ENCODE measurements at regions not wholly inside any gene's neighbourhood (a gene's known extent, or its start where the extent isn't known, plus 50 kb on each side); places are given as distances from the start of the nearest gene placed in this dataset.

DNA sequence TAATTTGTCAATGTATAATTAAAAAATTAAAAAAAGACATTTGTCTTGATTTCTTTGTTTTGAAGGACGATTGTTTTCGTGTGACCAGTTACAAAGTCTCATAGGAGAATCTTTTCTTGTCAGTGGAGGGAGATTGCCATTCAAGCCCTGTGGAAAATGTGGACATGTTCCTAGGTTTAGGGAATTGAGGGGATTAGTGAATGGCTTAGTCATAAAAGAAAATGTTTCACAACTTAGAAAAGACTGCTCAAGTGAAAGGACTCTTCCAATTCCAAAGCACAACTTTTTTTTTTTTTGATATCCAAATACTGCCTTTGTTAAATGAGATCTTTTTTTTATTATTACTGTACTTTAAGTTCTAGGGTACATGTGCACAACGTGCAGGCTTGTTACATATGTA lies 140.7 kb upstream of the HABP2 start:
- H3K27ac ChIP-seq (replicated peaks in 1 of 4): no peak overlapping the region
- H3K4me3 ChIP-seq: no peak overlapping the region
- TF ChIP-seq EP300 (IDR thresholded peaks at IDR 0.05) (no peak), POLR2A (IDR thresholded peaks at IDR 0.05; ENCODE audit: low read depth) (no peak), POLR2AphosphoS5 (IDR thresholded peaks at IDR 0.05) (no peak)
- TF ChIP-seq, protein P1, sequence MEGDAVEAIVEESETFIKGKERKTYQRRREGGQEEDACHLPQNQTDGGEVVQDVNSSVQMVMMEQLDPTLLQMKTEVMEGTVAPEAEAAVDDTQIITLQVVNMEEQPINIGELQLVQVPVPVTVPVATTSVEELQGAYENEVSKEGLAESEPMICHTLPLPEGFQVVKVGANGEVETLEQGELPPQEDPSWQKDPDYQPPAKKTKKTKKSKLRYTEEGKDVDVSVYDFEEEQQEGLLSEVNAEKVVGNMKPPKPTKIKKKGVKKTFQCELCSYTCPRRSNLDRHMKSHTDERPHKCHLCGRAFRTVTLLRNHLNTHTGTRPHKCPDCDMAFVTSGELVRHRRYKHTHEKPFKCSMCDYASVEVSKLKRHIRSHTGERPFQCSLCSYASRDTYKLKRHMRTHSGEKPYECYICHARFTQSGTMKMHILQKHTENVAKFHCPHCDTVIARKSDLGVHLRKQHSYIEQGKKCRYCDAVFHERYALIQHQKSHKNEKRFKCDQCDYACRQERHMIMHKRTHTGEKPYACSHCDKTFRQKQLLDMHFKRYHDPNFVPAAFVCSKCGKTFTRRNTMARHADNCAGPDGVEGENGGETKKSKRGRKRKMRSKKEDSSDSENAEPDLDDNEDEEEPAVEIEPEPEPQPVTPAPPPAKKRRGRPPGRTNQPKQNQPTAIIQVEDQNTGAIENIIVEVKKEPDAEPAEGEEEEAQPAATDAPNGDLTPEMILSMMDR (IDR thresholded peaks at IDR 0.05): no peak
- DNase-seq (ENCODE audit: extremely low spot score): no peak
- intact Hi-C loops (cut with DNase I): no loop called here
- no peaks in the 10 kb centered on the region for H3K4me1 ChIP-seq
- H3K27me3 ChIP-seq: peaks cover 0 to 7% (median 0%) of the 10 kb centered on the region in 4 donors
- WGBS: 83% methylated on average over 3 of the region's 3 CpGs
- H3K9me3 ChIP-seq: no peaks in the 10 kb centered on the region
- no peaks in the 10 kb centered on the region for H3K36me3 ChIP-seq

DNA sequence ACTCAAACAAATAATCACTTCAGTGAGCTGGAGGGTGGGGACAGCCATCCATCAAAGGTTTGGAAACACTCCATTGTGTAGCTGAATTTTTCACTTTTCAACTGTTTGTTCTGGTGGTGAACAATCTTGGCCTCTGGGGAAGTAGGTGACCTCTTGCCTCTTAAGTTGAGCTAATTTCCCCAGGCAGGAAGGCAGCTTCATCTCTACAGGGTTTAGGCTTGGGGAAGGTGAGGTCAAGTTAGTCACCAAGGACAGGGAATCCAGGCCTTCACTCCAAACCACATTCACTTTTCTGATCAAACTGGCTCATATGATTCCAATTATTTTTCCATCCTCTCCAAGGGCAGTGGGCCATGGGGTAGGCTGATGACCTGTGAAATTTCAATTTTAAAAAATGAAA lies 138.3 kb upstream of the HABP2 start:
- no peak for DNase-seq (ENCODE audit: extremely low spot score)
- TF ChIP-seq EP300 (IDR thresholded peaks at IDR 0.05) (no peak), POLR2A (IDR thresholded peaks at IDR 0.05; ENCODE audit: low read depth) (no peak), POLR2AphosphoS5 (IDR thresholded peaks at IDR 0.05) (no peak)
- TF ChIP-seq, protein P1 (IDR thresholded peaks at IDR 0.05): no peak
- intact Hi-C loops (cut with DNase I): no loop called here
- Histone ChIP-seq H3K36me3 (no peaks in the 10 kb centered on the region), H3K9me3 (peaks cover 0 to 9% (median 5%) of the 10 kb centered on the region in 4 donors), H3K27me3 (peaks cover 0 to 4% (median 0%) of the 10 kb centered on the region in 4 donors), H3K27ac (replicated peaks in 1 of 4) (no peak overlapping the region), H3K4me3 (no peak overlapping the region), H3K4me1 (no peaks in the 10 kb centered on the region)

DNA sequence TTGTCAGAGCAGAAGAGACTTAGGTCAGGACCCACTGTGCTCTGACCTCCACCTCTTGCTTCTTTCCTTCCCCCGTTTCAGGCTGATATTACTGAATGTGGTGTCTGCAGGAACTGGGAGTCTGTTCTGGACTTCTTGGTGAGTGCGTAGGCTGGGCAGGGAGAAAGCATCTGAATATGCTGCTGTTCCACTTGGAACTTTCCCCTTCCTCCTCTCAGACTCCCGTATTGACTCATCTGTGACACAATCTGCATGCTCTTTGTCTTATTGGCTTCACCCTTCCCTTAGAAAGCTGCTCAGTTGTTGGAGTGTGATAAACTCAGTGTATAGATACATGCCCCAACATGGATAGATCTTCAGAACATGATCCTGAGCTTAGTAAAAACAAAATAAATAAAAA lies 137.6 kb upstream of the HABP2 start:
- no peak overlapping the region for H3K27ac ChIP-seq (replicated peaks in 1 of 4)
- no peaks in the 10 kb centered on the region for H3K4me1 ChIP-seq
- DNase-seq (ENCODE audit: extremely low spot score): no peak
- WGBS: 69% methylated on average over 3 of the region's 3 CpGs
- peaks cover 0 to 15% (median 12%) of the 10 kb centered on the region in 4 donors for H3K9me3 ChIP-seq
- H3K4me3 ChIP-seq: no peak overlapping the region
- TF ChIP-seq EP300 (IDR thresholded peaks at IDR 0.05) (no peak), POLR2AphosphoS5 (IDR thresholded peaks at IDR 0.05) (no peak), POLR2A (IDR thresholded peaks at IDR 0.05; ENCODE audit: low read depth) (no peak)
- TF ChIP-seq, protein P1 (IDR thresholded peaks at IDR 0.05): no peak
- peaks cover 0 to 4% (median 0%) of the 10 kb centered on the region in 4 donors for H3K27me3 ChIP-seq
- intact Hi-C loops (cut with DNase I): no loop called here
- no peaks in the 10 kb centered on the region for H3K36me3 ChIP-seq

DNA sequence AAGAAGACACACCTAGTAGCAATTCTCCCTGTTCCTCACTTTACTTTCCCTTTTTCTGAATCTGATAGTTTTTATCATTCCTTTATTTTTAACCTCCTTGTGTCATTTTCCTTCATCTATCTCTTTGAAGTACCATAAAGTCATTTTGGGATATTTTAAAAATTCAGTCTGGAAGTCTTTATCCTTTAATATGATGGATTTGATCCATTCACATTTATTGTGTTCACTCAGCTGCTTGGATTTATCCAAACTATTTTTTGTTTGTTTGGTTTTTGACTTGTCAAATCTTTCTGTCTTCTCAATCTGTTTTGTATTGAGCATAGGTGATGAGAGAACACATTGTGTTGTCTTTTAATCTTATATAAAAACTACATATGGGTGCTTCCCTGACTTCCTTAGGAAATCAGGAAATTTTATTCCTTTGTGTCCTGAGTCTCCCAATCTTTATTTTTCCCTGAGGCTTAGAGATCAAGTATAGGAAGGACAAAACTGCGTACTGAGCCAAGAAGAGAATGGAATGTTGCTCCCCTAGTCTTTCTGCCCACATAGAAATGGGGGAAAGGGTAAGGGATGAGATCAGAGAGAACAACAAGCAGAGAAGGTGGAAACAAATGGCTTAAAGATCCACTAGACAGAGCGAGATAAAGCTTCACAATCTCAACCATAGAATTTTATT lies 132.7 kb upstream of the HABP2 start:
- intact Hi-C loops (cut with DNase I): no loop called here
- no peaks in the 10 kb centered on the region for H3K36me3 ChIP-seq
- no peak overlapping the region for H3K27ac ChIP-seq (replicated peaks in 1 of 4)
- no peak for DNase-seq (ENCODE audit: extremely low spot score)
- TF ChIP-seq, protein P1 (IDR thresholded peaks at IDR 0.05): no peak
- TF ChIP-seq EP300 (IDR thresholded peaks at IDR 0.05) (no peak), POLR2A (IDR thresholded peaks at IDR 0.05; ENCODE audit: low read depth) (no peak), POLR2AphosphoS5 (IDR thresholded peaks at IDR 0.05) (no peak)
- no peak overlapping the region for H3K4me3 ChIP-seq
- H3K27me3 ChIP-seq: peaks cover 0 to 9% (median 0%) of the 10 kb centered on the region in 4 donors
- H3K9me3 ChIP-seq: peaks cover 0 to 21% (median 18%) of the 10 kb centered on the region in 4 donors
- WGBS: 79% methylated on average over 2 of the region's 2 CpGs
- peaks cover 0 to 3% (median 0%) of the 10 kb centered on the region in 4 donors for H3K4me1 ChIP-seq

All from esophagus muscularis mucosa (tissue), 4 donors.